ENCODE measurements at regions not wholly inside any gene's neighbourhood (a gene's known extent, or its start where the extent isn't known, plus 50 kb on each side); places are given as distances from the start of the nearest gene placed in this dataset.

GRCh38 chr15:39472621-39473297, 108.1 kb upstream of the THBS1 start:
- TF ChIP-seq GLIS3 (CRISPR knock-in tag; IDR thresholded peaks at IDR 0.05) = no peak
- TF ChIP-seq ZNF565 (CRISPR knock-in tag; conservative IDR thresholded peaks at IDR 0.05; ENCODE audit: low read depth) = no peak
- no peak for TF ChIP-seq ZFP30 (CRISPR knock-in tag; IDR thresholded peaks at IDR 0.05)
- TF ChIP-seq TSHZ2 (CRISPR knock-in tag; IDR thresholded peaks at IDR 0.05) = no peak
- TF ChIP-seq ZNF8 (CRISPR knock-in tag; IDR thresholded peaks at IDR 0.05) = no peak
- TF ChIP-seq ARNTL (CRISPR knock-in tag; IDR thresholded peaks at IDR 0.05; ENCODE audit: borderline replicate concordance, low read depth) = no peak
